IMR-90 (cell line): ENCODE measurements at regions not wholly inside any gene's neighbourhood (a gene's known extent, or its start where the extent isn't known, plus 50 kb on each side); places are given as distances from the start of the nearest gene placed in this dataset.

ENCODE experiments used
- ATAC-seq: fragments of 200-7000 bp; cut with Tn5 transposase; 2 replicates; pipeline ENCODE4 v1.9.1; 2020; ENCODE audit warnings: low read depth, mild to moderate bottlenecking, moderate library complexity
- BruUV-seq: library from RNA; stranded (reverse); fragments of 400-500 nt; replicated peaks from 2 replicates; lab custom pipeline; 2021; lab: Mats Ljungman, UMichigan
- CTCF ChIA-PET: fragments of 300-600 bp; formaldehyde crosslinking; extraction: SDS; loops from one replicate; lab custom pipeline; 2021; ENCODE audit warnings: antibody characterized with exemption; lab: Yijun Ruan, JAX
- POLR2A ChIA-PET: fragments of 300-600 bp; sonication (Branson Sonifier 250); formaldehyde crosslinking; loops from one replicate; lab custom pipeline; 2022; ENCODE audit warnings: antibody characterized with exemption; ENCODE audit not compliant: unreplicated experiment; lab: Charles Lee
- DNase-seq: peaks from one replicate; pipeline ENCODE4 v3.0.0; 2013
- H2AFZ ChIP-seq: replicated peaks from 2 replicates; pipeline ENCODE3; 2013; ENCODE audit warnings: low read length, mild to moderate bottlenecking; ENCODE audit not compliant: poor library complexity
- H2AK5ac ChIP-seq: 2 replicates; pipeline ENCODE4 v1.6.1; 2013; ENCODE audit warnings: low read depth, low read length, inconsistent platforms
- H2AK9ac ChIP-seq: replicated peaks from 2 replicates; pipeline ENCODE3; 2013; ENCODE audit warnings: mild to moderate bottlenecking, low read depth, low read length, moderate library complexity; ENCODE audit not compliant: poor library complexity
- H2BK120ac ChIP-seq: 2 replicates; pipeline ENCODE4 v1.6.1; 2013; ENCODE audit warnings: low read depth, low read length, inconsistent platforms
- H2BK15ac ChIP-seq: 3 replicates; pipeline ENCODE4 v1.6.1; 2013; ENCODE audit warnings: low read depth, low read length, inconsistent platforms
- H2BK20ac ChIP-seq: 2 replicates; pipeline ENCODE4 v1.6.1; 2013; ENCODE audit warnings: low read depth, mild to moderate bottlenecking, inconsistent platforms, low read length, moderate library complexity
- H2BK5ac ChIP-seq: 2 replicates; pipeline ENCODE4 v1.6.1; 2013; ENCODE audit warnings: mild to moderate bottlenecking, low read depth, low read length, inconsistent platforms; ENCODE audit not compliant: poor library complexity, severe bottlenecking
- H3K14ac ChIP-seq: replicated peaks from 2 replicates; pipeline ENCODE4 v1.6.1; 2013; ENCODE audit warnings: low read depth, low read length, inconsistent platforms
- H3K18ac ChIP-seq: 2 replicates; pipeline ENCODE4 v1.6.1; 2013; ENCODE audit warnings: low read depth, low read length, control low read depth
- H3K23ac ChIP-seq: 2 replicates; pipeline ENCODE4 v1.6.1; 2013; ENCODE audit warnings: low read depth, low read length, inconsistent platforms
- H3K27ac ChIP-seq: 2 replicates; pipeline ENCODE4 v1.5.1; 2013; ENCODE audit warnings: mild to moderate bottlenecking, control low read depth, low read length; ENCODE audit not compliant: insufficient read depth
- H3K27me3 ChIP-seq: 2 replicates; pipeline ENCODE4 v1.6.1; 2013; ENCODE audit warnings: low read length; ENCODE audit not compliant: control insufficient read depth, insufficient read depth
- H3K36me3 ChIP-seq: 2 replicates; pipeline ENCODE4 v1.6.1; 2013; ENCODE audit warnings: low read length, mixed read lengths; ENCODE audit not compliant: control insufficient read depth, insufficient read depth
- H3K4ac ChIP-seq: 2 replicates; pipeline ENCODE4 v1.6.1; 2013; ENCODE audit warnings: low read depth, low read length, inconsistent platforms
- H3K4me1 ChIP-seq: 2 replicates; pipeline ENCODE4 v1.6.1; 2013; ENCODE audit warnings: low read length, mixed read lengths; ENCODE audit not compliant: control insufficient read depth, insufficient read depth
- H3K4me2 ChIP-seq: 2 replicates; pipeline ENCODE4 v1.6.1; 2013; ENCODE audit warnings: low read depth, mild to moderate bottlenecking, control low read depth, low read length, moderate library complexity
- H3K4me3 ChIP-seq: 2 replicates; pipeline ENCODE4 v1.5.1; 2013; ENCODE audit warnings: low read depth, mild to moderate bottlenecking, control low read depth, low read length, moderate library complexity; ENCODE audit not compliant: insufficient read depth
- H3K56ac ChIP-seq: 2 replicates; pipeline ENCODE4 v1.6.1; 2013; ENCODE audit warnings: low read length, inconsistent platforms; ENCODE audit not compliant: insufficient read depth; ENCODE audit errors: extremely low read depth
- H3K79me1 ChIP-seq, 2 experiments: 2 replicates each; pipeline ENCODE4 v1.6.1; 2013; ENCODE audit warnings: low read length in 2 of 2, inconsistent platforms in 1 of 2, low read depth in 1 of 2
- H3K9ac ChIP-seq: 2 replicates; pipeline ENCODE4 v1.6.1; 2013; ENCODE audit warnings: low read depth, low read length, control low read depth
- H3K9me1 ChIP-seq: 2 replicates; pipeline ENCODE4 v1.6.1; 2013; ENCODE audit warnings: low read length, inconsistent platforms; ENCODE audit not compliant: insufficient read depth
- H3K9me3 ChIP-seq: 2 replicates; pipeline ENCODE4 v1.6.1; 2013; ENCODE audit warnings: low read length; ENCODE audit not compliant: control insufficient read depth, insufficient read depth
- H4K20me1 ChIP-seq: 2 replicates; pipeline ENCODE4 v1.6.1; 2013; ENCODE audit warnings: low read length, inconsistent platforms; ENCODE audit not compliant: insufficient read depth
- H4K5ac ChIP-seq: 2 replicates; pipeline ENCODE4 v1.6.1; 2013; ENCODE audit warnings: mild to moderate bottlenecking, low read depth, low read length, control low read depth
- H4K8ac ChIP-seq, 2 experiments: 2 replicates each; pipeline ENCODE4 v1.6.1; 2013; ENCODE audit warnings: low read depth in 2 of 2, low read length in 2 of 2, control low read depth in 1 of 2, inconsistent platforms in 1 of 2
- H4K91ac ChIP-seq: 2 replicates; pipeline ENCODE4 v1.6.1; 2013; ENCODE audit warnings: low read depth, low read length, inconsistent platforms; ENCODE audit not compliant: insufficient read depth
- CHD1 ChIP-seq: IDR thresholded peaks from 2 replicates; pipeline ENCODE4 v1.6.1; 2012; ENCODE audit warnings: low read depth, low read length, improper control_type of control experiment
- CTCF ChIP-seq: conservative IDR thresholded peaks from 2 replicates; pipeline ENCODE4 v1.5.1; 2012; ENCODE audit warnings: mild to moderate bottlenecking, low read depth, low read length, improper control_type of control experiment
- FOS ChIP-seq: fragments of 150-350 bp; IDR thresholded peaks from 2 replicates; pipeline ENCODE4 v1.6.1; 2016; ENCODE audit warnings: low read depth, low read length
- NFE2L2 ChIP-seq: fragments of 150-350 bp; IDR thresholded peaks from 2 replicates; pipeline ENCODE4 v1.6.1; 2016; ENCODE audit warnings: low read depth, mild to moderate bottlenecking, low read length
- RAD21 ChIP-seq: IDR thresholded peaks from 2 replicates; pipeline ENCODE4 v1.6.1; 2012; ENCODE audit warnings: low read length, improper control_type of control experiment
- RFX5 ChIP-seq: IDR thresholded peaks from 2 replicates; pipeline ENCODE4 v1.8.0; 2012; ENCODE audit warnings: low read depth, mild to moderate bottlenecking, low read length, moderate library complexity
- SMC3 ChIP-seq: fragments of 150-350 bp; IDR thresholded peaks from 2 replicates; pipeline ENCODE4 v1.6.1; 2016; ENCODE audit warnings: low read depth, mild to moderate bottlenecking, antibody characterized with exemption, low read length, moderate library complexity
- WGBS, 2 experiments: methylation state at CpG; one replicate each; pipeline versions ENCODE4 v1.1.5 to v1.1.7; 2013; ENCODE audit warnings: missing lambda C conversion rate in 2 of 2; ENCODE audit not compliant: insufficient read length in 1 of 2; ENCODE audit errors: extremely low coverage in 2 of 2; 5-methylcytosine and 5-hydroxymethylcytosine counted together
- dilution Hi-C: fragments of 300-500 bp; cut with HindIII; formaldehyde crosslinking; loops from one replicate; pipeline ENCODE4 v1.14.3; 2018; ENCODE audit warnings: low sequenced_read_pairs; ENCODE audit not compliant: unreplicated experiment
- in situ Hi-C: fragments of 300-500 bp; cut with MboI; formaldehyde crosslinking; loops from 3 replicates; pipeline ENCODE4 v1.14.3; 2019; ENCODE audit warnings: low sequenced_read_pairs, inconsistent platforms, mixed read lengths
- intact Hi-C: fragments of 100-400 bp; cut with micrococcal nuclease; formaldehyde crosslinking; loops from 2 replicates; pipeline ENCODE4 v1.10.0; 2022
- TF ChIP-seq, protein P1 (sequence below): fragments of 150-350 bp; IDR thresholded peaks from 2 replicates; pipeline ENCODE4 v1.6.1; 2016; ENCODE audit warnings: low read depth, mild to moderate bottlenecking, low read length, moderate library complexity, borderline replicate concordance

DNA sequence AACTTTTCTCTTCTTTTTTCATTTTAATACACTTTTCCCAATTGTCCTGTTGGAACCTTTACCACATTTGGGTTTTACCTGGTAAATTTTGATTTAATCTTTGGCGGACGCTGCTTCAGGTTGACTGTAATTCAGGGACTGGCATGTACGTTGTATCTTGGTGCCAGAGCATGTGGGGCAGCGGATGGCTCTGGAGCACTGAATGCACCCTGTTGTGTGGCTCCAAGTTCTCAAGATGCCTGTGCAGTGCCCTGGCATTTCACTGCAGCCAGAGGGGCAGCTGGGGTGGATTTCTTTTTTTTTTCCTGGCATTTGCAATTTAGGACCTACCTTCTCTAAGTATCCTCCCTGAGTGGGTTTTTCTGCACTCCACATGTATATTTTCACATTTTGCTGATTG lies 242.2 kb downstream of the BLID start:
- CTCF ChIA-PET: no interaction called here

More for the DNA sequence above, 242.2 kb downstream of the BLID start:
- no peak overlapping the region for H4K5ac ChIP-seq
- DNase-seq (no peak), ATAC-seq (no peak)
- no TSS peak for BruUV-seq
- H3K9me3 ChIP-seq: no peaks in the 10 kb centered on the region
- H3K79me1 ChIP-seq: no peaks in the 10 kb centered on the region
- dilution Hi-C loops: no loop called here
- no peak overlapping the region for H2AK9ac ChIP-seq
- H3K4ac ChIP-seq: no peak overlapping the region
- no peaks in the 10 kb centered on the region for H3K36me3 ChIP-seq
- H3K14ac ChIP-seq: no peak overlapping the region
- no peak overlapping the region for H4K91ac ChIP-seq
- WGBS, 2 experiments: no CpG with 5 or more reads among the region's 4 CpGs
- H3K27ac ChIP-seq: no peak overlapping the region
- no peak overlapping the region for H3K18ac ChIP-seq
- POLR2A ChIA-PET: no interaction called here
- no peak overlapping the region for H2BK15ac ChIP-seq
- H2BK120ac ChIP-seq: no peak overlapping the region
- no peaks in the 10 kb centered on the region for H3K27me3 ChIP-seq
- no peak for TF ChIP-seq CTCF
- TF ChIP-seq RAD21: no peak
- no peak for TF ChIP-seq CHD1
- no peak for TF ChIP-seq RFX5
- TF ChIP-seq, protein P1, sequence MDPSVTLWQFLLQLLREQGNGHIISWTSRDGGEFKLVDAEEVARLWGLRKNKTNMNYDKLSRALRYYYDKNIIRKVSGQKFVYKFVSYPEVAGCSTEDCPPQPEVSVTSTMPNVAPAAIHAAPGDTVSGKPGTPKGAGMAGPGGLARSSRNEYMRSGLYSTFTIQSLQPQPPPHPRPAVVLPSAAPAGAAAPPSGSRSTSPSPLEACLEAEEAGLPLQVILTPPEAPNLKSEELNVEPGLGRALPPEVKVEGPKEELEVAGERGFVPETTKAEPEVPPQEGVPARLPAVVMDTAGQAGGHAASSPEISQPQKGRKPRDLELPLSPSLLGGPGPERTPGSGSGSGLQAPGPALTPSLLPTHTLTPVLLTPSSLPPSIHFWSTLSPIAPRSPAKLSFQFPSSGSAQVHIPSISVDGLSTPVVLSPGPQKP: no peak
- TF ChIP-seq FOS: no peak
- no peak for TF ChIP-seq NFE2L2
- no peak for TF ChIP-seq SMC3
- H3K4me2 ChIP-seq: no peak overlapping the region
- no peaks in the 10 kb centered on the region for H3K4me1 ChIP-seq
- H3K56ac ChIP-seq: no peak overlapping the region
- no peak overlapping the region for H2BK5ac ChIP-seq
- no peak overlapping the region for H2AFZ ChIP-seq
- no peak overlapping the region for H3K9ac ChIP-seq
- no peak overlapping the region for H4K8ac ChIP-seq
- H4K20me1 ChIP-seq: no peaks in the 10 kb centered on the region
- H3K4me3 ChIP-seq: no peak overlapping the region
- no peak overlapping the region for H2BK20ac ChIP-seq
- no peak overlapping the region for H3K23ac ChIP-seq
- in situ Hi-C loops: no loop called here
- intact Hi-C loops: no loop called here
- H3K9me1 ChIP-seq: no peaks in the 10 kb centered on the region
- H2AK5ac ChIP-seq: no peak overlapping the region
